H9 (cell line): ENCODE measurements at regions not wholly inside any gene's neighbourhood (a gene's known extent, or its start where the extent isn't known, plus 50 kb on each side); places are given as distances from the start of the nearest gene placed in this dataset.

Source experiments
- DNase-seq: peaks from one replicate; pipeline ENCODE4 v3.0.0-alpha.2; 2017
- H2AFZ ChIP-seq: one replicate; pipeline ENCODE4 v1.6.1; 2013; ENCODE audit warnings: mild to moderate bottlenecking, low read length, control low read depth, moderate library complexity
- H2AK5ac ChIP-seq: 2 replicates; pipeline ENCODE4 v1.6.1; 2013; ENCODE audit warnings: low read length, control low read depth, mixed read lengths; ENCODE audit not compliant: insufficient read length
- H2BK120ac ChIP-seq: one replicate; pipeline ENCODE4 v1.6.1; 2013; ENCODE audit warnings: low read depth, mild to moderate bottlenecking, low read length, control low read depth, inconsistent platforms; ENCODE audit not compliant: poor library complexity, severe bottlenecking
- H2BK12ac ChIP-seq: 2 replicates; pipeline ENCODE4 v1.6.1; 2013; ENCODE audit warnings: low read length, control low read depth, mixed read lengths, low read depth; ENCODE audit not compliant: insufficient read length
- H2BK15ac ChIP-seq: 2 replicates; pipeline ENCODE4 v1.6.1; 2013; ENCODE audit warnings: low read depth, low read length, control low read depth
- H2BK20ac ChIP-seq: one replicate; pipeline ENCODE4 v1.6.1; 2013; ENCODE audit warnings: low read depth, mild to moderate bottlenecking, low read length, control low read depth, inconsistent platforms; ENCODE audit not compliant: poor library complexity, severe bottlenecking
- H2BK5ac ChIP-seq: 2 replicates; pipeline ENCODE4 v1.6.1; 2013; ENCODE audit warnings: low read length, control low read depth, mixed read lengths; ENCODE audit not compliant: insufficient read length
- H3K14ac ChIP-seq: 2 replicates; pipeline ENCODE4 v1.6.1; 2013; ENCODE audit warnings: low read length, control low read depth; ENCODE audit not compliant: insufficient read depth
- H3K18ac ChIP-seq: 2 replicates; pipeline ENCODE4 v1.6.1; 2013; ENCODE audit warnings: low read depth, mild to moderate bottlenecking, mixed read lengths, low read length, control low read depth; ENCODE audit not compliant: insufficient read length
- H3K23ac ChIP-seq: 2 replicates; pipeline ENCODE4 v1.6.1; 2013; ENCODE audit warnings: low read length, control low read depth, mixed read lengths, low read depth; ENCODE audit not compliant: insufficient read length
- H3K23me2 ChIP-seq: 2 replicates; pipeline ENCODE4 v1.6.1; 2013; ENCODE audit warnings: low read depth, mild to moderate bottlenecking, mixed read lengths, low read length, control low read depth; ENCODE audit not compliant: insufficient read length, poor library complexity, severe bottlenecking
- H3K27ac ChIP-seq: 2 replicates; pipeline ENCODE4 v1.5.1; 2013; ENCODE audit warnings: low read length, control low read depth, mixed read lengths, low read depth; ENCODE audit not compliant: insufficient read length
- H3K27me3 ChIP-seq: 2 replicates; pipeline ENCODE4 v1.6.1; 2013; ENCODE audit warnings: low read length, control low read depth, inconsistent platforms; ENCODE audit not compliant: insufficient read depth
- H3K4ac ChIP-seq: 2 replicates; pipeline ENCODE4 v1.6.1; 2013; ENCODE audit warnings: low read depth, mild to moderate bottlenecking, control low read depth, inconsistent platforms, low read length, moderate library complexity
- H3K4me1 ChIP-seq: 2 replicates; pipeline ENCODE4 v1.6.1; 2013; ENCODE audit warnings: low read length, control low read depth, inconsistent platforms; ENCODE audit not compliant: insufficient read depth
- H3K4me2 ChIP-seq: 2 replicates; pipeline ENCODE4 v1.6.1; 2013; ENCODE audit warnings: low read length, control low read depth, mixed read lengths; ENCODE audit not compliant: insufficient read length, insufficient read depth
- H3K56ac ChIP-seq: 2 replicates; pipeline ENCODE4 v1.6.1; 2013; ENCODE audit warnings: low read depth, mild to moderate bottlenecking, mixed read lengths, low read length, control low read depth; ENCODE audit not compliant: insufficient read length
- H3K79me1 ChIP-seq: 2 replicates; pipeline ENCODE4 v1.6.1; 2013; ENCODE audit warnings: low read depth, mild to moderate bottlenecking, moderate library complexity, low read length, control low read depth, inconsistent platforms; ENCODE audit not compliant: insufficient read depth, poor library complexity, severe bottlenecking
- H3K79me2 ChIP-seq: 2 replicates; pipeline ENCODE4 v1.6.1; 2013; ENCODE audit warnings: low read length, control low read depth, inconsistent platforms; ENCODE audit not compliant: insufficient read depth
- H3K9ac ChIP-seq: 2 replicates; pipeline ENCODE4 v1.6.1; 2013; ENCODE audit warnings: low read length, control low read depth, mixed read lengths; ENCODE audit not compliant: insufficient read length; ENCODE audit errors: extremely low read depth
- H3K9me3 ChIP-seq: one replicate; pipeline ENCODE4 v1.6.1; 2013; ENCODE audit warnings: low read depth, low read length, inconsistent platforms; ENCODE audit not compliant: control insufficient read depth
- H3T11ph ChIP-seq: one replicate; pipeline ENCODE4 v1.6.1; 2013; ENCODE audit warnings: mild to moderate bottlenecking, low read length, control low read depth, inconsistent platforms
- H4K20me1 ChIP-seq: one replicate; pipeline ENCODE4 v1.6.1; 2013; ENCODE audit not compliant: control insufficient read depth, insufficient read length, insufficient read depth
- H4K5ac ChIP-seq: 2 replicates; pipeline ENCODE4 v1.6.1; 2013; ENCODE audit warnings: low read depth, mild to moderate bottlenecking, mixed read lengths, low read length, control low read depth; ENCODE audit not compliant: insufficient read length
- H4K8ac ChIP-seq: replicated peaks from 2 replicates; pipeline ENCODE4 v1.6.1; 2013; ENCODE audit warnings: low read length, control low read depth, mixed read lengths, low read depth; ENCODE audit not compliant: insufficient read length
- H4K91ac ChIP-seq: 2 replicates; pipeline ENCODE4 v1.6.1; 2013; ENCODE audit warnings: low read depth, mild to moderate bottlenecking, moderate library complexity, mixed read lengths, low read length, control low read depth; ENCODE audit not compliant: insufficient read length
- H3K27ac Mint-ChIP-seq, 3 experiments: 2 replicates in 2 of 3; 3 replicates in 1 of 3; pipeline ENCODE4 v1.8.0; 2020 to 2021; ENCODE audit warnings: mixed read lengths in 3 of 3, mild to moderate bottlenecking in 1 of 3, moderate library complexity in 1 of 3
- H3K27me3 Mint-ChIP-seq: 2 replicates; pipeline ENCODE4 v1.8.0; 2021; ENCODE audit warnings: low read depth, mild to moderate bottlenecking, moderate library complexity, mixed read lengths
- H3K36me3 Mint-ChIP-seq, 3 experiments: 2 replicates in 2 of 3; 3 replicates in 1 of 3; pipeline ENCODE4 v1.8.0; 2020 to 2021; ENCODE audit warnings: low read depth in 3 of 3, mixed read lengths in 3 of 3; ENCODE audit not compliant: insufficient read depth in 1 of 3
- H3K4me1 Mint-ChIP-seq, 2 experiments: 2 replicates each; pipeline ENCODE4 v1.8.0; 2020; ENCODE audit warnings: mixed read lengths in 2 of 2
- H3K4me3 Mint-ChIP-seq, 2 experiments: 2 replicates in 1 of 2; 3 replicates in 1 of 2; pipeline ENCODE4 v1.8.0; 2020 to 2021; ENCODE audit warnings: mild to moderate bottlenecking in 2 of 2, mixed read lengths in 2 of 2, moderate library complexity in 1 of 2
- H3K9me3 Mint-ChIP-seq, 2 experiments: 2 replicates in 1 of 2; 3 replicates in 1 of 2; pipeline ENCODE4 v1.8.0; 2020; ENCODE audit warnings: mild to moderate bottlenecking in 2 of 2, mixed read lengths in 2 of 2, moderate library complexity in 1 of 2
- CTCF ChIP-seq: fragments of 200-600 bp; sonication (generic); conservative IDR thresholded peaks from 3 replicates; pipeline ENCODE4 v1.8.0; 2021; ENCODE audit warnings: antibody characterized with exemption, mild to moderate bottlenecking
- WGBS: extraction: QIAGEN DNeasy Blood & Tissue Kit; methylation state at CpG from one replicate; pipeline ENCODE4 v1.1.7; 2013; ENCODE audit warnings: missing lambda C conversion rate, low lambda C conversion rate, mixed read lengths; ENCODE audit not compliant: insufficient read length; ENCODE audit errors: extremely low coverage; 5-methylcytosine and 5-hydroxymethylcytosine counted together

- no peak for TF ChIP-seq CTCF
- Histone ChIP-seq H2AFZ (no peak overlapping the region), H3K9ac (no peak overlapping the region), H3K79me1 (no peaks in the 10 kb centered on the region), H3K27me3 (no peaks in the 10 kb centered on the region), H3K4ac (no peak overlapping the region), H2BK15ac (no peak overlapping the region), H4K20me1 (no peaks in the 10 kb centered on the region), H2BK120ac (no peak overlapping the region), H3K14ac (no peak overlapping the region), H3K56ac (no peak overlapping the region), H3K79me2 (no peaks in the 10 kb centered on the region), H2BK12ac (no peak overlapping the region), H3K23ac (no peak overlapping the region), H4K5ac (no peak overlapping the region), H2AK5ac (no peak overlapping the region), H3K23me2 (no peaks in the 10 kb centered on the region), H4K91ac (no peak overlapping the region), H2BK20ac (no peak overlapping the region), H3K27ac (no peak overlapping the region), H3T11ph (no peak overlapping the region), H3K4me2 (no peak overlapping the region), H3K4me1 (no peaks in the 10 kb centered on the region), H3K18ac (no peak overlapping the region), H2BK5ac (no peak overlapping the region), H3K9me3 (no peaks in the 10 kb centered on the region), H4K8ac (no peak overlapping the region)
- H3K36me3 Mint-ChIP-seq = peaks cover 3 to 12% (median 7%) of the 10 kb centered on the region in 3 experiments; a peak in 5 of 7 replicates
- no CpG with 5 or more reads among the region's 2 CpGs for WGBS
- DNase-seq = no peak
- H3K27ac Mint-ChIP-seq = no peak overlapping the region
- no peak overlapping the region for H3K4me3 Mint-ChIP-seq
- peaks cover 5% of the 10 kb centered on the region for H3K27me3 Mint-ChIP-seq
- peaks cover 11 to 21% of the 10 kb centered on the region in 2 experiments for H3K9me3 Mint-ChIP-seq
- H3K4me1 Mint-ChIP-seq = no peaks in the 10 kb centered on the region
These were observed 216.6 kb upstream of the RASGRP1 start for GRCh38 chr15:38781196-38781595.
